ENCODE measurements at regions not wholly inside any gene's neighbourhood (a gene's known extent, or its start where the extent isn't known, plus 50 kb on each side); places are given as distances from the start of the nearest gene placed in this dataset.

GRCh38 chr4:136412708-136413107 lies 1119.6 kb downstream of the PCDH18 start:
- no peak for DNase-seq

GRCh38 chr4:136400829-136401228 lies 1131.5 kb downstream of the PCDH18 start:
- DNase-seq, result no peak

GRCh38 chr4:136395212-136395722 lies 1137.0 kb downstream of the PCDH18 start:
- no peak for DNase-seq

GRCh38 chr4:136392576-136392975 lies 1139.7 kb downstream of the PCDH18 start:
- no peak for DNase-seq

GRCh38 chr4:136390824-136391223 lies 1141.5 kb downstream of the PCDH18 start:
- DNase-seq, result no peak

GRCh38 chr4:136383082-136383481 lies 1149.2 kb downstream of the PCDH18 start:
- DNase-seq, result no peak

GRCh38 chr4:136371231-136371630 lies 1161.1 kb downstream of the PCDH18 start:
- no peak for DNase-seq

- DNase-seq, result no peak
Observed at GRCh38 chr4:136369073-136369472, 1163.2 kb downstream of the PCDH18 start.

- no peak for DNase-seq
Observed at GRCh38 chr4:136357556-136357955, 1174.7 kb downstream of the PCDH18 start.

- no peak for DNase-seq
Observed at GRCh38 chr4:136355970-136356369, 1176.3 kb downstream of the PCDH18 start.

- no peak for DNase-seq
Observed at GRCh38 chr4:136343340-136343739, 1189.0 kb downstream of the PCDH18 start.

- no peak for DNase-seq
Observed at GRCh38 chr4:136342666-136343065, 1189.6 kb downstream of the PCDH18 start.

- no peak for DNase-seq
Observed at GRCh38 chr4:136337216-136337615, 1195.1 kb downstream of the PCDH18 start.

- DNase-seq, result no peak
Observed at GRCh38 chr4:136336479-136336878, 1195.8 kb downstream of the PCDH18 start.

- no peak for DNase-seq
Observed at GRCh38 chr4:136329042-136329662, 1203.1 kb downstream of the PCDH18 start.

GRCh38 chr4:136328131-136328530 lies 1204.2 kb downstream of the PCDH18 start:
- no peak for DNase-seq

GRCh38 chr4:136320465-136320813 lies 1211.9 kb downstream of the PCDH18 start:
- no peak for DNase-seq

GRCh38 chr4:136319789-136320464 lies 1212.4 kb downstream of the PCDH18 start:
- DNase-seq, result no peak

- DNase-seq, result no peak
Observed at GRCh38 chr4:136316961-136317360, 1215.3 kb downstream of the PCDH18 start.

GRCh38 chr4:136314686-136315085 lies 1217.6 kb downstream of the PCDH18 start:
- no peak for DNase-seq

GRCh38 chr4:136311774-136312173 lies 1220.5 kb downstream of the PCDH18 start:
- DNase-seq, result no peak

- no peak for DNase-seq
Observed at GRCh38 chr4:136307765-136308164, 1224.5 kb downstream of the PCDH18 start.

GRCh38 chr4:136306361-136306760 lies 1225.9 kb downstream of the PCDH18 start:
- no peak for DNase-seq

- DNase-seq, result no peak
Observed at GRCh38 chr4:136302566-136302965, 1229.7 kb downstream of the PCDH18 start.

Data from right lung (tissue), 2 donors.